Midbrain (tissue), 1 donor: ENCODE measurements at regions not wholly inside any gene's neighbourhood (a gene's known extent, or its start where the extent isn't known, plus 50 kb on each side); places are given as distances from the start of the nearest gene placed in this dataset.
A peak's percentile ranks its signal among the peaks of the same experiment; 100 is the strongest.

Experiments used
- DNase-seq: peaks from one replicate; lab custom pipeline; 2025; lab: John Stamatoyannopoulos, UW

- no peak for DNase-seq
These were observed 114.4 kb upstream of the TCERG1L start for GRCh38 chr10:131425752-131426533.

- no peak for DNase-seq
These were observed 115.0 kb upstream of the TCERG1L start for GRCh38 chr10:131426534-131426898.

- DNase-seq = no peak
These were observed 115.8 kb upstream of the TCERG1L start for GRCh38 chr10:131427281-131427680.

DNA sequence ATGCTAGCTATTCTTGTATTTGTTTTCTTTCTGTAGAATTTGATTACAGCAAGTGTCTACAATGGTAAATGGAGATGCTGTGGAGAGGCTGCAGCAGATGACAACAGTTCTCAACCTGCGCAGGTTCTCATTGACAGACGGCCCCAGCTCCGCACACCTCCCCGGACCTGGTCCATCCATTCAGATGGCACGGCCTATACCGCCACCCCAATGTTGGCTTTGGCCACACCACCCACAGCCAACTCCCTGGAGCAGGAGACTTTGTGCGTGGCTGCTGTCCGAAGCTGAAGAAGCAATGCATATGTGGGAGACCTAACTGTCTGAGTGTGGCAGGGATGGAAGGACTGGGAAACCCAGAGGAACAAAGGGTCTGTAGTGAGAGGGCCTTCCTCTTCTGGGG lies 116.4 kb upstream of the TCERG1L start:
- no peak for DNase-seq

DNA sequence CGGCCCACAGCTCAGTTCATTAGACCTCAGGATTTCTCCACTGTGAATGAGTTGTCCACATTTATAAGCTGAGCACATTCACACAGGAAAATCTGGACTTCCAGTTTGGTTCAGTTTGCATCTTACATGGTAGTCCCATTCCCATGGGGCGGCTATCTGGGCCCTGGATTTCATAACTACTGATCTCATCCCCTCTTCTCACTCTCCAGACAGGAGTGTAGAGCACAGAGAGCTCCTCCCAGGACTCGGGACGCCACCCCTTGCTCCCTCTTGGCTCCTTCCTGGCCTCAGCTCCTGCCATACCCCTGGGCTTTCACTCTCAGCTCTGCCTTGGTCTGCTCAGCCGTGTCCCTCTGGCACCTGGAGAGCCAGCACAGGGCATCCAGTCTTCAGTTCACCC lies 117.6 kb upstream of the TCERG1L start:
- DNase-seq = no peak

DNA sequence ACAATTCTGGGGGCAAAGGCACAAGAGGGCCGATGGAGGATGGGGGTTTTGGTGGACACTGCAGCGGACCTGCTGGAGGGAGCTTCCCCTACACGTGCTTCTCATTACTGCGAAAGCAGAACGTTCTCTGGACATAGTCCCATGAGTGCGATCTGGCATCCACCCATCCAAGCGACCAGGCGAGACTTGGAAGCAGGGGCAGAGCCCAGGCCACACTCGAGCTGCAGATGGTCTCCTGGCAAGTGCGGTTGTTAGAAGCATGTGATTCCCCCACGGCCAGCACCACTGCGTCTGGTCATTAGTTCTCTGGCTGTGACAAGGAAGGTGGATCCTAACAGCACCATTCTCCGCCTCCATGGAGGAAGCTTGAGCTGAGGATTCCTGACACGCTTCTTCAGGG lies 118.4 kb upstream of the TCERG1L start:
- DNase-seq = no peak

DNA sequence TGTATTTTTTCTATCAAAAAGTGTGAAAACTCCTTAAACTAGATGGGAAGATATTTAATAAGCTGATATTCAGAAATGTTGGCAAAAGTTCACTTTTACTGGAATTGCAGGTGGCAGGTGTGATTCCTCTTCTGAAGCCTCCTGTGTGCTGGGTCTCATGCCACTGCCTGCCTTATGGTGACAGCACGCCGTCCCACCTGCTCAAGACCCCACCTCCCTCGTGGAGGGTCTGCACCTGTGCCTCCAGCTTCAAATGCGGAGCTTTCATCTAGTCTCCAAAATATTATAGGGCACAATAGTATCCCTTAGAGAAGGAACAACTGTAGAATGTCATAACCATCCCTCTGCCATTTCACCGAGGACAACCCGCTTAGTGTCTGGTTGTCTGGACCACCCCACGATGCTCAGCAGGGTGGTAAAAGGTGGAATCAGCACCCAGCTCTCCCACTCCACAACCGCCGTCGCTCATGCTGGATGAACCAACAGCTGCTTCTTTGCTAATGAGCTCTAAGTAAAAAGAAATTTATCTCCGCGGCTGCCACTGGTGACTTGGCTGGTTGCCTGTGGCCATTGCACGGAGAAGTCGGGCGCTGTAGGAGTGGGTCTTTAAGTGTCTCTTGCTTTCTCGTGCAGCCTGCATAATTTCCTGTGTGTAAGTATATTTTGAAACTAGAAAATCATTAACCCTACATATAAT lies 119.3 kb upstream of the TCERG1L start:
- no peak for DNase-seq

DNA sequence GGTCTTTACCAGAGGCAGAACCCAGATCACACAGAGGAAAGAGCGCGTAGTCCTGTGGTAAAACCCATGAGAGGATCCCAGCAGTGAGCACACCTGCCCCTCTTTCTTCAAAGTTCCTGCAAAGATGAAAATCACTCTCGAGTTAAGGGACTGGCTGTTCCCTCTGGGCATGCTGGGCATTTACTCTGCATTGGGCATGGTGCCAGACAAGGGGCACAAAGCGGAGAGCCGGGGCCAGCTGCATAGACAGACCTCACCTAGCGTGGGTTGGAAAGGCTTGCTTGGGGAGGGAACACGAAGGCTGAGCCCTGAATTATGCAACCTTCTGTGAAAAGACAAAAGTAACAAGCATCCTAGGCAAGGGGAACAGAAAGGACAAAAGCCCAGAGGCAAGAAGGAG lies 120.0 kb upstream of the TCERG1L start:
- no peak for DNase-seq

DNA sequence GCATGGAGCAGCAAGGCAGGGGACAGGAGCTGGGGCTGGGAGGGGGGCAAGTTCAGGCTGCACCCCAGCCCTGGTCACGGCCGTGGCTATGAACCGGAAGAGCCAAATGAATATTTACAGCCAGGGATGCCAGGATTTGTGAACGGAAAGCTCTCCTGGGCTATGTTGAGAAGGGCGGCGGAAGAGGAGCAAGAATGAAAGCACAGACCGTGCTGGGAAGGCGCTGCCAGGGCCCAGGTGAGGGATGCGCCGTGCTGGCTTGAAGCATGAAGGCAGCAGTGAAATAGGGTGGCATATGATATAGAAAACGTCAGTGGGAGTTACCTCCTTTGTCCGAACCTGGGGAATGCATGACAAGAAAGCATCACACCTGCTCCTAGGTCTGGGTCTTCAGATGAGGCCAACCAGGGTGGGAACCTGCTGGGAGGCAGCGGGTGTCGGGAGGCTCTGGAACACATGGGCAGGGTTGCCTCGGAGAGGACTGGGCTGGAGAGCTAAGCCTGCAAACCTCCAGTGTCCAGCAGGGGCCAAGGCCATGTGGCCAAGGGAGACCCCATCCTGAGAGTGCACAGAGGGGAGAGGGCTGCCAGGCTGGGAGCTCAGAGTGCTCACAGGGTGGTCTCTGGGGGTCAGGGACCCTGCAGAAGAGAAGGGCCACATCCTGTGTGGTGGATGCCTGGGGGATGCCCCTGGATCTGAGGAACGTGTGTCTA lies 120.6 kb upstream of the TCERG1L start:
- no peak for DNase-seq

DNA sequence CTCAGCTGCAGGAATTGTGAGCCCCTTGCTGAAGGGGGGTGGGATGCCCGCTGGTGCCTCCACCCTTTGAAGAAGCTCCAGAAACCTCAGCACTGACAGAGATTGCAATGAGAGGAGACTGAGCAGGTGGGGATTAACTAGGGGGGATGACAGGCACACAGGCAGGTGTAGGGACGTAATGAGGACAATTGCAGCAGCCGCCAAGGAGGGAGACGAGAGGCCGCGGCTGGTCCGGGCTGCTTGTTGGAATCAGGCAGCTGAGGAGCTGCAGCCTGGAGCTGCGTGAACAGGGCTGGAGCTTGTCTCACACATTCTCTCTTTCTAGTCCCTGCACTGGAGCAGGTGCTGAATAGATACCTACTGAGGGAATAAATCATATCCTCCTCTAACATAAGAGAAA lies 122.0 kb upstream of the TCERG1L start:
- no peak for DNase-seq

GRCh38 chr10:131435232-131435631 lies 123.7 kb upstream of the TCERG1L start:
- no peak for DNase-seq

GRCh38 chr10:131435760-131436457 lies 124.4 kb upstream of the TCERG1L start:
- DNase-seq = no peak

DNA sequence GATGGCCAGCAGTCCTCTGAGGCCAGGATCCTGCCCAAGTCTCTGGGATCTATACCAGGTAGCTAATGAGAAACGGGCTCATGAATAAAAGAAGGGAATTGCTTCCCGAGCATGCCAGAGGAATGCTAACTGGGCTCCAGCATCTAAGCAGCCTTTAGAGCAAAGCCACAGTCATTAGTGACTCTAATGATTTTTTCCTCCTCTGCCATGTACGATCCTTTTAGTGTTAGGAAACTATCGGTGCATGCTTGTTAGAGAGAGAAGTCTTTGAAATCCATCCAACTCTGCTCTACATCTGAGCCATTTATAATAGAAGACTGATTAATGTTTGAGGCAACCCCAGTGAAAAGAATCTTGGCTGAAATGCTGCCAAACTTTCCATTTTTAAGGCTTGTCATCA lies 124.9 kb upstream of the TCERG1L start:
- DNase-seq = no peak

DNA sequence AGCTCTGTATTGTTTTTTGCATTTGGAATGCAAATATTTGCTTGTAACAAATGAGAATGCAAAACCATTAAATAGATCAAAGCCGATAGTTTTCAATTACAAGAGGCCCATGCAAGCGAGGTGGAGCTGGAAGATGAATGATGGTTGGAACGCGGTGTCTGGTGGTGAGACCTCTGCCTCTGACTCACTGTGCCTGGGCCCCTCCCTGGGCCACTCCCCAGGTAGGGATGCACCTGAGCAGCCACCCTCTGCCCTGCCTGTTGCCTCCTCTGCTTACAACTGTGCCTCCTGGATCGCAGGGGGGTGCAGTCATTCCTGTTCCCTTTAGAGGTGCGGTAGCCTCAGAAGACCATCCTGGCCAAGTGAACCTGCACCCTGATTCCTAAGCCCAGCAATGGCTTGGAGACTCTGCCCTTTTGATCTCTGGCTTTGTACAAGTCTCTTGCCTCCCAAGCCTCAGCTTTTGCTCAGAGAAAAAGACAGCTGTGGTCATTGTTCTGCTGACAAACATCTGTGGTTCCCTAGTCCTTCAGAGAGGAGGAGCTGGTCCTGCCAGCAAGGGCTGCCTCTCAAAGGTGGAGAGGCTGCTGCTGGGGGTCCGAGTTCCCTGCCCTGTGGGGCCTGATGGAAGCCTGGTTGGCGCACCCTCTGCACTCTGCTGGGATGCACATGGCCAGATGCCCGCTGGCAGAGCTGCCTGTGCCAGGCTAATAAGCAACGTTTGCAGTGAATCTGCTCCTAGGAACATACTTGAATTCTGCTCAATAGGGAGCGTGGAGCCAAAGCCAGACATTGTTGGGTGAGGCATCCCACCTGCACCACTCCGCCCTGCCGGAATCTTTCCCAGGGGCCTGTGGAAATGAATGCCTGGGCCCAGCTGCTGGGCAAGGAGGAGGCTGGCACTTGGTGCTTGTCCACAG lies 126.3 kb upstream of the TCERG1L start:
- DNase-seq = peak; percentile 13

- no peak for DNase-seq
These were observed 127.1 kb upstream of the TCERG1L start for GRCh38 chr10:131438665-131439064.

GRCh38 chr10:131439705-131440104 lies 128.2 kb upstream of the TCERG1L start:
- DNase-seq = no peak

- no peak for DNase-seq
These were observed 129.2 kb upstream of the TCERG1L start for GRCh38 chr10:131440405-131441360.

DNA sequence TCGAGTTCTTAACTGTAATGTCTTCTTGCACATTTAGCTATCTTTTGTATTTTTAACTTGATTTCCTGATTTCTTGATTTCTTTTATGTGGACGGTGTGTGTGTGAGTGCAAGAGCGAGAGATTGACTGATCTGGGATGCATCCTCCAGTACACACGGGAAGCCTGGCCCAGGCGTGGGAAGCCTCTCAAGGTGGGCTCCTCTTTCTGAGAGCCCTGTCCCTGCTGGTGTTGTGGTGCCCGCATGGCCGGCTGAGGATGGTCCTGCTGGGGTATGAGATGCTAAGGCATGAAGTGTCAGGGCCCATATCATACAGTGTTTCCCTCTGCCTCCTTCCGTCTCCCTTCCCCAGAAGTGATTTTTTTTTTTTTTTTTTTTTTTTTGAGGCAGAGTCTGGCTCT lies 130.8 kb upstream of the TCERG1L start:
- DNase-seq = no peak

DNA sequence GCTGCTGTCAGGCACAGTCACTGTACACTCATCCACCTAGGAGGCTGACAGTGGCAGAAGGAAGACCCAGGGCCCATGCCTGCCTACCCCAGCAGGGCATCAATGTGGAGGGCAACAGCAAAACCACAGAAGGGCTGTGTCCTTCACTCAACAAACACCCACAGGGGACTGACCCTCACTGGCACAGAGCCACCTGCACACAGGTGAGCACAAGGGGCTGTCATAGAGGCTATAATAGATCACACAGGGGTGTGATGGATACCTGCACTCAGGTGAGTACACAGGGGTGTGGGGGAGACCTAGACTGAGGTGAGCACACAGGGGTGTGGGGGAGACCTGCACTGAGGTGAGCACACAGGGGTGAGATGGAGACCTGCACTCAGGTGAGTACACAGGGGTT lies 132.8 kb upstream of the TCERG1L start:
- DNase-seq = no peak

DNA sequence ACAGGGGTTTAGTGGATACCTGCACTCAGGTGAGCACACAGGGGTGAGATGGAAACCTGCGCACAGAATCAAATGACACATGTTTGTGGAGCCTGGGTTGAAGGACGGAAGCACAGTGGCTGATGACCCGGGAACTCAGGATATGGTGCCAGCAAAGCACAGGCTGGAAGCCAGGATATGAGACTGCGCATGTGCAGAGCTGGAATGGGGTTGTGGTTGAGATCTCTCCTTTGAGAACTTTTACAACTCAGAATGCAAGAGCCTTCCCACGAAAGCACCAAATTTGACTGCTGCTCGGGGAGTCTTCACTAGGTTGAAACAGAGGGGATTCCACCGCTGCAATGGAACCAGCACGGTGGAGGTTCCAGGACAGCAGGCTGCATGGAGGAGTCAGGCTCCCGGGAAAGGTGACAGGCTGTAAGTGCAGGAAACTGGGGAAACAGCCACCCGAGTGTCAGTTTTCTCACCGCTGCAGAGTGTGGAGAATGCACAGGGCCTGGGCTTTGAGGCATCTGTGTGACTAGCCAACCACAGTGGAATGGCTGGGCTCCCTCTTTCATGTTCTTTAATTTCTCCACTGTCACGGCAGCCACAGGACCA lies 133.4 kb upstream of the TCERG1L start:
- DNase-seq = no peak
